IMR-90 (cell line): ENCODE measurements at regions not wholly inside any gene's neighbourhood (a gene's known extent, or its start where the extent isn't known, plus 50 kb on each side); places are given as distances from the start of the nearest gene placed in this dataset.

ENCODE experiments used
- ATAC-seq: fragments of 200-7000 bp; cut with Tn5 transposase; 2 replicates; pipeline ENCODE4 v1.9.1; 2020; ENCODE audit warnings: low read depth, mild to moderate bottlenecking, moderate library complexity
- BruUV-seq: library from RNA; stranded (reverse); fragments of 400-500 nt; replicated peaks from 2 replicates; lab custom pipeline; 2021; lab: Mats Ljungman, UMichigan
- CTCF ChIA-PET: fragments of 300-600 bp; formaldehyde crosslinking; extraction: SDS; loops from one replicate; lab custom pipeline; 2021; ENCODE audit warnings: antibody characterized with exemption; lab: Yijun Ruan, JAX
- POLR2A ChIA-PET: fragments of 300-600 bp; sonication (Branson Sonifier 250); formaldehyde crosslinking; loops from one replicate; lab custom pipeline; 2022; ENCODE audit warnings: antibody characterized with exemption; ENCODE audit not compliant: unreplicated experiment; lab: Charles Lee
- DNase-seq: peaks from one replicate; pipeline ENCODE4 v3.0.0; 2013
- H2AFZ ChIP-seq: replicated peaks from 2 replicates; pipeline ENCODE3; 2013; ENCODE audit warnings: low read length, mild to moderate bottlenecking; ENCODE audit not compliant: poor library complexity
- H2AK5ac ChIP-seq: 2 replicates; pipeline ENCODE4 v1.6.1; 2013; ENCODE audit warnings: low read depth, low read length, inconsistent platforms
- H2AK9ac ChIP-seq: replicated peaks from 2 replicates; pipeline ENCODE3; 2013; ENCODE audit warnings: mild to moderate bottlenecking, low read depth, low read length, moderate library complexity; ENCODE audit not compliant: poor library complexity
- H2BK120ac ChIP-seq: 2 replicates; pipeline ENCODE4 v1.6.1; 2013; ENCODE audit warnings: low read depth, low read length, inconsistent platforms
- H2BK15ac ChIP-seq: 3 replicates; pipeline ENCODE4 v1.6.1; 2013; ENCODE audit warnings: low read depth, low read length, inconsistent platforms
- H2BK20ac ChIP-seq: 2 replicates; pipeline ENCODE4 v1.6.1; 2013; ENCODE audit warnings: low read depth, mild to moderate bottlenecking, inconsistent platforms, low read length, moderate library complexity
- H2BK5ac ChIP-seq: 2 replicates; pipeline ENCODE4 v1.6.1; 2013; ENCODE audit warnings: mild to moderate bottlenecking, low read depth, low read length, inconsistent platforms; ENCODE audit not compliant: poor library complexity, severe bottlenecking
- H3K14ac ChIP-seq: replicated peaks from 2 replicates; pipeline ENCODE4 v1.6.1; 2013; ENCODE audit warnings: low read depth, low read length, inconsistent platforms
- H3K18ac ChIP-seq: 2 replicates; pipeline ENCODE4 v1.6.1; 2013; ENCODE audit warnings: low read depth, low read length, control low read depth
- H3K23ac ChIP-seq: 2 replicates; pipeline ENCODE4 v1.6.1; 2013; ENCODE audit warnings: low read depth, low read length, inconsistent platforms
- H3K27ac ChIP-seq: 2 replicates; pipeline ENCODE4 v1.5.1; 2013; ENCODE audit warnings: mild to moderate bottlenecking, control low read depth, low read length; ENCODE audit not compliant: insufficient read depth
- H3K27me3 ChIP-seq: 2 replicates; pipeline ENCODE4 v1.6.1; 2013; ENCODE audit warnings: low read length; ENCODE audit not compliant: control insufficient read depth, insufficient read depth
- H3K36me3 ChIP-seq: 2 replicates; pipeline ENCODE4 v1.6.1; 2013; ENCODE audit warnings: low read length, mixed read lengths; ENCODE audit not compliant: control insufficient read depth, insufficient read depth
- H3K4ac ChIP-seq: 2 replicates; pipeline ENCODE4 v1.6.1; 2013; ENCODE audit warnings: low read depth, low read length, inconsistent platforms
- H3K4me1 ChIP-seq: 2 replicates; pipeline ENCODE4 v1.6.1; 2013; ENCODE audit warnings: low read length, mixed read lengths; ENCODE audit not compliant: control insufficient read depth, insufficient read depth
- H3K4me2 ChIP-seq: 2 replicates; pipeline ENCODE4 v1.6.1; 2013; ENCODE audit warnings: low read depth, mild to moderate bottlenecking, control low read depth, low read length, moderate library complexity
- H3K4me3 ChIP-seq: 2 replicates; pipeline ENCODE4 v1.5.1; 2013; ENCODE audit warnings: low read depth, mild to moderate bottlenecking, control low read depth, low read length, moderate library complexity; ENCODE audit not compliant: insufficient read depth
- H3K56ac ChIP-seq: 2 replicates; pipeline ENCODE4 v1.6.1; 2013; ENCODE audit warnings: low read length, inconsistent platforms; ENCODE audit not compliant: insufficient read depth; ENCODE audit errors: extremely low read depth
- H3K79me1 ChIP-seq, 2 experiments: 2 replicates each; pipeline ENCODE4 v1.6.1; 2013; ENCODE audit warnings: low read length in 2 of 2, inconsistent platforms in 1 of 2, low read depth in 1 of 2
- H3K9ac ChIP-seq: 2 replicates; pipeline ENCODE4 v1.6.1; 2013; ENCODE audit warnings: low read depth, low read length, control low read depth
- H3K9me1 ChIP-seq: 2 replicates; pipeline ENCODE4 v1.6.1; 2013; ENCODE audit warnings: low read length, inconsistent platforms; ENCODE audit not compliant: insufficient read depth
- H3K9me3 ChIP-seq: 2 replicates; pipeline ENCODE4 v1.6.1; 2013; ENCODE audit warnings: low read length; ENCODE audit not compliant: control insufficient read depth, insufficient read depth
- H4K20me1 ChIP-seq: 2 replicates; pipeline ENCODE4 v1.6.1; 2013; ENCODE audit warnings: low read length, inconsistent platforms; ENCODE audit not compliant: insufficient read depth
- H4K5ac ChIP-seq: 2 replicates; pipeline ENCODE4 v1.6.1; 2013; ENCODE audit warnings: mild to moderate bottlenecking, low read depth, low read length, control low read depth
- H4K8ac ChIP-seq, 2 experiments: 2 replicates each; pipeline ENCODE4 v1.6.1; 2013; ENCODE audit warnings: low read depth in 2 of 2, low read length in 2 of 2, control low read depth in 1 of 2, inconsistent platforms in 1 of 2
- H4K91ac ChIP-seq: 2 replicates; pipeline ENCODE4 v1.6.1; 2013; ENCODE audit warnings: low read depth, low read length, inconsistent platforms; ENCODE audit not compliant: insufficient read depth
- BHLHE40 ChIP-seq: fragments of 150-350 bp; IDR thresholded peaks from 2 replicates; pipeline ENCODE4 v1.6.1; 2016; ENCODE audit warnings: mild to moderate bottlenecking, low read depth, low read length
- CEBPB ChIP-seq: IDR thresholded peaks from 2 replicates; pipeline ENCODE4 v1.6.1; 2012; ENCODE audit warnings: low read depth, low read length, improper control_type of control experiment
- CHD1 ChIP-seq: IDR thresholded peaks from 2 replicates; pipeline ENCODE4 v1.6.1; 2012; ENCODE audit warnings: low read depth, low read length, improper control_type of control experiment
- CTCF ChIP-seq: conservative IDR thresholded peaks from 2 replicates; pipeline ENCODE4 v1.5.1; 2012; ENCODE audit warnings: mild to moderate bottlenecking, low read depth, low read length, improper control_type of control experiment
- ELK1 ChIP-seq: fragments of 150-350 bp; IDR thresholded peaks from 2 replicates; pipeline ENCODE4 v1.6.1; 2016; ENCODE audit warnings: low read depth, mild to moderate bottlenecking, low read length, moderate library complexity, borderline replicate concordance
- FOS ChIP-seq: fragments of 150-350 bp; IDR thresholded peaks from 2 replicates; pipeline ENCODE4 v1.6.1; 2016; ENCODE audit warnings: low read depth, low read length
- MAFK ChIP-seq: IDR thresholded peaks from 2 replicates; pipeline ENCODE4 v1.6.1; 2012; ENCODE audit warnings: low read depth, low read length, improper control_type of control experiment
- MAZ ChIP-seq: IDR thresholded peaks from 2 replicates; pipeline ENCODE4 v1.6.1; 2012; ENCODE audit warnings: low read depth, mild to moderate bottlenecking, low read length, improper control_type of control experiment, moderate library complexity, borderline replicate concordance
- MXI1 ChIP-seq: IDR thresholded peaks from 2 replicates; pipeline ENCODE4 v1.6.1; 2012; ENCODE audit warnings: low read depth, mild to moderate bottlenecking, low read length, moderate library complexity, borderline replicate concordance
- NFE2L2 ChIP-seq: fragments of 150-350 bp; IDR thresholded peaks from 2 replicates; pipeline ENCODE4 v1.6.1; 2016; ENCODE audit warnings: low read depth, mild to moderate bottlenecking, low read length
- POLR2A ChIP-seq: IDR thresholded peaks from 2 replicates; pipeline ENCODE4 v1.6.1; 2012; ENCODE audit warnings: mild to moderate bottlenecking, low read depth, low read length
- RAD21 ChIP-seq: IDR thresholded peaks from 2 replicates; pipeline ENCODE4 v1.6.1; 2012; ENCODE audit warnings: low read length, improper control_type of control experiment
- RCOR1 ChIP-seq: IDR thresholded peaks from 2 replicates; pipeline ENCODE4 v1.6.1; 2012; ENCODE audit warnings: mild to moderate bottlenecking, low read length, improper control_type of control experiment; ENCODE audit not compliant: insufficient replicate concordance
- RFX5 ChIP-seq: IDR thresholded peaks from 2 replicates; pipeline ENCODE4 v1.8.0; 2012; ENCODE audit warnings: low read depth, mild to moderate bottlenecking, low read length, moderate library complexity
- SMC3 ChIP-seq: fragments of 150-350 bp; IDR thresholded peaks from 2 replicates; pipeline ENCODE4 v1.6.1; 2016; ENCODE audit warnings: low read depth, mild to moderate bottlenecking, antibody characterized with exemption, low read length, moderate library complexity
- USF2 ChIP-seq: fragments of 150-350 bp; IDR thresholded peaks from 2 replicates; pipeline ENCODE4 v1.6.1; 2017; ENCODE audit warnings: mild to moderate bottlenecking, antibody characterized with exemption, low read length, low read depth
- whole genome bisulfite sequencing, 2 experiments: methylation state at CpG; one replicate each; pipeline versions ENCODE4 v1.1.5 to v1.1.7; 2013; ENCODE audit warnings: missing lambda C conversion rate in 2 of 2; ENCODE audit not compliant: insufficient read length in 1 of 2; ENCODE audit errors: extremely low coverage in 2 of 2; 5-methylcytosine and 5-hydroxymethylcytosine counted together
- dilution Hi-C: fragments of 300-500 bp; cut with HindIII; formaldehyde crosslinking; loops from one replicate; pipeline ENCODE4 v1.14.3; 2018; ENCODE audit warnings: low sequenced_read_pairs; ENCODE audit not compliant: unreplicated experiment
- in situ Hi-C: fragments of 300-500 bp; cut with MboI; formaldehyde crosslinking; loops from 3 replicates; pipeline ENCODE4 v1.14.3; 2019; ENCODE audit warnings: low sequenced_read_pairs, inconsistent platforms, mixed read lengths
- intact Hi-C: fragments of 100-400 bp; cut with micrococcal nuclease; formaldehyde crosslinking; loops from 2 replicates; pipeline ENCODE4 v1.10.0; 2022

GRCh38 chr3:89606151-89606550 lies 498.7 kb downstream of the EPHA3 start:
- H2BK20ac ChIP-seq = no peak overlapping the region
- no peak overlapping the region for H3K18ac ChIP-seq
- in situ Hi-C loops = no loop called here
- no CpG with 5 or more reads among the region's 1 CpG for WGBS, 2 experiments
- no peak overlapping the region for H3K23ac ChIP-seq
- no peaks in the 10 kb centered on the region for H3K9me3 ChIP-seq
- no peak overlapping the region for H3K56ac ChIP-seq
- no peak for TF ChIP-seq RCOR1
- no peak for TF ChIP-seq SMC3
- TF ChIP-seq CTCF = no peak
- no peak for TF ChIP-seq RAD21
- no peak for TF ChIP-seq POLR2A
- TF ChIP-seq CHD1 = no peak
- TF ChIP-seq MAZ = no peak
- no peak for TF ChIP-seq MXI1
- no peak for TF ChIP-seq BHLHE40
- TF ChIP-seq MAFK = no peak
- TF ChIP-seq NFE2L2 = no peak
- no peak for TF ChIP-seq FOS
- TF ChIP-seq USF2 = no peak
- no peak for TF ChIP-seq RFX5
- TF ChIP-seq ELK1 = no peak
- no peak for TF ChIP-seq CEBPB
- no peak overlapping the region for H2BK15ac ChIP-seq
- no TSS peak for BruUV-seq
- no peaks in the 10 kb centered on the region for H3K27me3 ChIP-seq
- no peak overlapping the region for H3K4me2 ChIP-seq
- H2BK120ac ChIP-seq = no peak overlapping the region
- no peak overlapping the region for H4K5ac ChIP-seq
- ChIA-PET POLR2A (no interaction called here), CTCF (interaction anchor here (0.6 kb wide), 1 partner anchor 12 kb away, joined by 3 read pairs; no protein-coding TSS in a partner anchor)
- no peaks in the 10 kb centered on the region for H3K36me3 ChIP-seq
- H2BK5ac ChIP-seq = no peak overlapping the region
- H3K4ac ChIP-seq = no peak overlapping the region
- H3K4me1 ChIP-seq = no peaks in the 10 kb centered on the region
- H4K20me1 ChIP-seq = no peaks in the 10 kb centered on the region
- H2AK9ac ChIP-seq = no peak overlapping the region
- H3K14ac ChIP-seq = no peak overlapping the region
- H2AFZ ChIP-seq = no peak overlapping the region
- H4K91ac ChIP-seq = no peak overlapping the region
- H3K79me1 ChIP-seq = no peaks in the 10 kb centered on the region
- H3K9ac ChIP-seq = no peak overlapping the region
- intact Hi-C loops = no loop called here
- H2AK5ac ChIP-seq = no peak overlapping the region
- H4K8ac ChIP-seq = no peak overlapping the region
- dilution Hi-C loops = no loop called here
- no peaks in the 10 kb centered on the region for H3K9me1 ChIP-seq
- peak; percentile 9 for DNase-seq
- H3K27ac ChIP-seq = no peak overlapping the region
- ATAC-seq = 0 out of 2 replicates have a peak, but pooled peaks have one; percentile 48
- no peak overlapping the region for H3K4me3 ChIP-seq
